Thoracic aorta (tissue), 2 donors: ENCODE measurements at regions not wholly inside any gene's neighbourhood (a gene's known extent, or its start where the extent isn't known, plus 50 kb on each side); places are given as distances from the start of the nearest gene placed in this dataset.

Source experiments
- ATAC-seq: fragments of 150-250 bp; one replicate; pipeline ENCODE4 v1.8.0; 2017; ENCODE audit warnings: low read depth; ENCODE audit not compliant: insufficient number of reproducible peaks, low FRiP score
- DNase-seq: peaks from one replicate; pipeline ENCODE4 v3.0.0-alpha.2; 2020; ENCODE audit warnings: low spot score
- H3K27ac ChIP-seq, 2 donors: fragments of 200-600 bp; sonication (generic); 1 replicate in 1 of 2; 2 replicates in 1 of 2; pipeline ENCODE4 v1.5.1; 2016; ENCODE audit warnings: mild to moderate bottlenecking in 2 of 2, moderate library complexity in 2 of 2
- H3K27me3 ChIP-seq: fragments of 200-600 bp; sonication (generic); replicated peaks from 2 replicates; pipeline ENCODE4 v1.6.0; 2016; ENCODE audit warnings: mild to moderate bottlenecking; ENCODE audit not compliant: insufficient read depth
- H3K36me3 ChIP-seq: fragments of 200-600 bp; sonication (generic); one replicate; pipeline ENCODE4 v1.5.1; 2016
- H3K4me1 ChIP-seq, 2 donors: fragments of 200-600 bp; sonication (generic); 1 replicate in 1 of 2; 2 replicates in 1 of 2; pipeline versions ENCODE4 v1.5.1 to v1.6.0; 2016; ENCODE audit warnings: low read depth in 2 of 2, mild to moderate bottlenecking in 1 of 2; ENCODE audit not compliant: control insufficient read depth in 1 of 2
- H3K4me3 ChIP-seq: fragments of 200-600 bp; sonication (generic); 2 replicates; pipeline ENCODE4 v1.5.1; 2016; ENCODE audit warnings: mild to moderate bottlenecking
- H3K9me3 ChIP-seq: fragments of 200-600 bp; sonication (generic); 2 replicates; pipeline ENCODE4 v1.5.1; 2016
- CTCF ChIP-seq: fragments of 200-600 bp; sonication (generic); IDR thresholded peaks from one replicate; pipeline ENCODE4 v1.5.1; 2019; ENCODE audit warnings: antibody characterized with exemption

- Histone ChIP-seq H3K27me3 (no peaks in the 10 kb centered on the region), H3K9me3 (no peaks in the 10 kb centered on the region), H3K4me3 (no peak overlapping the region), H3K36me3 (no peaks in the 10 kb centered on the region), H3K4me1 (no peaks in the 10 kb centered on the region), H3K27ac (no peak overlapping the region)
- no peak for DNase-seq
- ATAC-seq: no peak
- TF ChIP-seq CTCF: no peak
These were observed 295.2 kb upstream of the POGK start for GRCh38 chr1:166544036-166544435.

GRCh38 chr1:166544561-166544960 lies 294.7 kb upstream of the POGK start:
- Histone ChIP-seq H3K4me1 (no peaks in the 10 kb centered on the region), H3K36me3 (no peaks in the 10 kb centered on the region), H3K9me3 (no peaks in the 10 kb centered on the region), H3K4me3 (no peak overlapping the region), H3K27ac (no peak overlapping the region), H3K27me3 (no peaks in the 10 kb centered on the region)
- ATAC-seq (no peak), DNase-seq (no peak)
- TF ChIP-seq CTCF: no peak

- no peak for DNase-seq
- Histone ChIP-seq H3K27me3 (no peaks in the 10 kb centered on the region), H3K4me1 (no peaks in the 10 kb centered on the region), H3K36me3 (no peaks in the 10 kb centered on the region), H3K9me3 (no peaks in the 10 kb centered on the region), H3K27ac (no peak overlapping the region), H3K4me3 (no peak overlapping the region)
- no peak for TF ChIP-seq CTCF
- no peak for ATAC-seq
These were observed 286.6 kb upstream of the POGK start for GRCh38 chr1:166552706-166553105.

GRCh38 chr1:166570954-166571353 lies 268.3 kb upstream of the POGK start:
- no peaks in the 10 kb centered on the region for H3K36me3 ChIP-seq
- no peak overlapping the region for H3K4me3 ChIP-seq
- TF ChIP-seq CTCF: no peak
- ATAC-seq (no peak), DNase-seq (no peak)
- H3K9me3 ChIP-seq: no peaks in the 10 kb centered on the region
- H3K27me3 ChIP-seq: no peaks in the 10 kb centered on the region
- H3K4me1 ChIP-seq: no peaks in the 10 kb centered on the region
- no peak overlapping the region for H3K27ac ChIP-seq

- no peaks in the 10 kb centered on the region for H3K27me3 ChIP-seq
- TF ChIP-seq CTCF: no peak
- H3K4me1 ChIP-seq: no peaks in the 10 kb centered on the region
- ATAC-seq (no peak), DNase-seq (no peak)
- H3K4me3 ChIP-seq: no peak overlapping the region
- H3K36me3 ChIP-seq: no peaks in the 10 kb centered on the region
- H3K27ac ChIP-seq: no peak overlapping the region
- H3K9me3 ChIP-seq: no peaks in the 10 kb centered on the region
These were observed 266.1 kb upstream of the POGK start for GRCh38 chr1:166573199-166573598.
